Gastroesophageal sphincter (tissue), 4 donors: ENCODE measurements at regions not wholly inside any gene's neighbourhood (a gene's known extent, or its start where the extent isn't known, plus 50 kb on each side); places are given as distances from the start of the nearest gene placed in this dataset.

Experiments used
- ATAC-seq: fragments of 150-250 bp; one replicate; pipeline ENCODE4 v1.9.1; 2016; ENCODE audit warnings: mild to moderate bottlenecking, moderate library complexity
- H3K27ac ChIP-seq, 4 donors: fragments of 200-600 bp; sonication (generic) in 3 of 4; 1 replicate in 3 of 4; 2 replicates in 1 of 4; pipeline ENCODE4 v1.5.1; 2016 to 2019
- H3K27me3 ChIP-seq: fragments of 200-600 bp; sonication (generic); one replicate; pipeline ENCODE4 v1.5.1; 2019
- H3K36me3 ChIP-seq, 2 donors: fragments of 200-600 bp; sonication (generic); one replicate each; pipeline ENCODE4 v1.5.1; 2019; ENCODE audit warnings: control low read depth in 1 of 2
- H3K4me1 ChIP-seq, 3 donors: fragments of 200-600 bp; sonication (generic); 1 replicate in 2 of 3; 2 replicates in 1 of 3; pipeline ENCODE4 v1.5.1; 2016 to 2019; ENCODE audit warnings: control low read depth in 2 of 3
- H3K4me3 ChIP-seq, 2 donors: fragments of 200-600 bp; sonication (generic); one replicate each; pipeline ENCODE4 v1.5.1; 2019; ENCODE audit warnings: mild to moderate bottlenecking in 1 of 2, moderate library complexity in 1 of 2
- H3K9me3 ChIP-seq, 3 donors: fragments of 200-600 bp; sonication (generic); one replicate each; pipeline ENCODE4 v1.5.1; 2017 to 2019; ENCODE audit warnings: control low read depth in 2 of 3
- CTCF ChIP-seq, 4 experiments: fragments of 200-600 bp in 2 of 4; fragments of 450-650 bp in 2 of 4; sonication (generic) in 1 of 4; IDR thresholded peaks; one replicate each; pipeline ENCODE4 v1.5.1; 2017 to 2019; ENCODE audit warnings: antibody characterized with exemption in 4 of 4, mild to moderate bottlenecking in 2 of 4, moderate library complexity in 2 of 4
- EP300 ChIP-seq: sonication (generic); formaldehyde crosslinking; IDR thresholded peaks from one replicate; pipeline ENCODE4 v1.6.1; 2017; ENCODE audit warnings: antibody characterized with exemption, mild to moderate bottlenecking
- POLR2A ChIP-seq, 2 donors: fragments of 450-650 bp; IDR thresholded peaks; one replicate each; pipeline ENCODE4 v1.6.1; 2017; ENCODE audit warnings: antibody characterized with exemption in 2 of 2, mild to moderate bottlenecking in 2 of 2, moderate library complexity in 1 of 2
- POLR2AphosphoS5 ChIP-seq: sonication (generic); formaldehyde crosslinking; IDR thresholded peaks from one replicate; pipeline ENCODE4 v1.6.1; 2017; ENCODE audit warnings: antibody characterized with exemption
- WGBS, 2 donors: methylation state at CpG; one replicate each; pipeline ENCODE4 v1.1.5; 2018; ENCODE audit warnings: low coverage in 1 of 2; 5-methylcytosine and 5-hydroxymethylcytosine counted together

DNA sequence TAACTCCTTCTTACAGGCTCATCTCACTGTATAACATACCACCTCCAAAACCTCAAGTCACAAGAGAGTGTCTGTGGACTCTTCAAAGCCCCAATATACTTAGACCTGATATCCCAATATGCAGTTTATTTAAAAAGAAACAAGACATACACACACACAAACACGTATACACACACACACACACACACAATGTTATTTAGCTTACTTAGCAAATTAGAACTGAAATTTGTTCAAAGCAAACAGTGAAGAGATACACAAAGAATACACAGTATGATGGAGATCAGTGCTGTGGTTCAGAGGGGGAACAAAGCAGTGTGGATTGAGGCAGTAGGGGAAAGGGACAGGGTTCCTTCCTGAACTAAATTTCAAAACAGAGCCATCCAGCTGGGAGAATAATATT, 807.2 kb downstream of the IPMK start:
- no peaks in the 10 kb centered on the region for H3K9me3 ChIP-seq
- H3K27me3 ChIP-seq = no peaks in the 10 kb centered on the region
- no peaks in the 10 kb centered on the region for H3K36me3 ChIP-seq
- ATAC-seq = no peak
- WGBS, 2 donors = 50 to 53% methylated on average over 1 of the region's 1 CpG
- H3K4me1 ChIP-seq = no peaks in the 10 kb centered on the region
- no peak overlapping the region for H3K27ac ChIP-seq
- TF ChIP-seq POLR2A (IDR thresholded peaks at IDR 0.05) = no peak
- TF ChIP-seq EP300 = no peak
- TF ChIP-seq CTCF (IDR thresholded peaks at IDR 0.05) = no peak
- TF ChIP-seq POLR2AphosphoS5 = no peak
- H3K4me3 ChIP-seq = no peak overlapping the region

- H3K27me3 ChIP-seq = no peaks in the 10 kb centered on the region
- no peak overlapping the region for H3K4me3 ChIP-seq
- TF ChIP-seq POLR2A (IDR thresholded peaks at IDR 0.05) = no peak
- no peak for TF ChIP-seq POLR2AphosphoS5
- TF ChIP-seq CTCF (IDR thresholded peaks at IDR 0.05) = no peak
- TF ChIP-seq EP300 = no peak
- H3K27ac ChIP-seq = no peak overlapping the region
- WGBS, 2 donors = 61 to 93% methylated on average over 2 of the region's 3 CpGs
- H3K4me1 ChIP-seq = no peaks in the 10 kb centered on the region
- ATAC-seq = no peak
- no peaks in the 10 kb centered on the region for H3K36me3 ChIP-seq
- no peaks in the 10 kb centered on the region for H3K9me3 ChIP-seq
Observed at GRCh38 chr10:57457972-57458512, 809.7 kb downstream of the IPMK start.

DNA sequence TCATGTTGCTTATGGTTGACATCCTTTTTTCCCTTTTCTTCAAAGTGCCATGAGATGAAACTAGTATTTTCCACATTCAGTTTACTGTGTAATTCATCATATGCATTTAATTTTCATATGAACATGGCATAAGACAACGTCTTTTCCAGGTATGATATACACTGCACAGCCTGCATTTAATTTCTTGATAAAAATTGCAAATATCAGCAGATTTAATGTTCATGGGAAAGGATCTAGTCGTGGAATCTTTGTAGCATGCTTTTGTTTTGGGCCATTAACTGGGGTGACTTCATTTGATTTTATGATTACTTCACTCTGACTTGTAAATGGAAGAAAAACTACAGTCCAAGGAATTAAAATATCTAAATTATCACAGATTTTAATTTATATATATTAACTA, 837.3 kb downstream of the IPMK start:
- no peak for ATAC-seq
- Histone ChIP-seq H3K4me1 (no peaks in the 10 kb centered on the region), H3K27me3 (no peaks in the 10 kb centered on the region), H3K36me3 (no peaks in the 10 kb centered on the region), H3K4me3 (no peak overlapping the region), H3K9me3 (no peaks in the 10 kb centered on the region), H3K27ac (no peak overlapping the region)
- WGBS, 2 donors = 58 to 75% methylated on average over 2 of the region's 2 CpGs
- no peak for TF ChIP-seq CTCF (IDR thresholded peaks at IDR 0.05)
- no peak for TF ChIP-seq POLR2A (IDR thresholded peaks at IDR 0.05)
- no peak for TF ChIP-seq POLR2AphosphoS5
- no peak for TF ChIP-seq EP300

DNA sequence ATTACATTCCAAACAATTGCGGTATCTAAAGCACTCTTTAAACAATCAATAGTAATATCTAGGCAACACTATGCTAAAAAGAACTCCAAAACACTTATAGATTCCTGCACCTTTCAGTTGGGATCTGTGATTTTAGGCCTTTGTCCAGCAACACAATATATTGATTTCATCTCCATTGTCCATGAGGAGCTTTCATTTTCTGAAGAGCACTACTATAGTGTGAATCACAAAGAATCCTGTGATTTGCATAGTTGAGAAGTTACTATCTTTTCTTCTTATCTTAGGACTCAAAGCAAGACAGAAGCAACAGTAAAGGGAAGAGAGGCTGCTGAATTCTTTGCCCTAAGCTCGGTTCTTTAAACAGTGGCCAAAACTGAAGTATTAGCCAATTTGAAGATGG, 846.8 kb downstream of the IPMK start:
- TF ChIP-seq CTCF (IDR thresholded peaks at IDR 0.05) (no peak), POLR2A (IDR thresholded peaks at IDR 0.05) (no peak), EP300 (no peak), POLR2AphosphoS5 (no peak)
- H3K27me3 ChIP-seq = no peaks in the 10 kb centered on the region
- no peak for ATAC-seq
- WGBS, 2 donors = 69 to 80% methylated on average over 1 to 2 of the region's 2 CpGs
- no peaks in the 10 kb centered on the region for H3K36me3 ChIP-seq
- H3K9me3 ChIP-seq = peaks cover 0 to 4% (median 0%) of the 10 kb centered on the region in 3 donors
- H3K4me1 ChIP-seq = no peaks in the 10 kb centered on the region
- no peak overlapping the region for H3K27ac ChIP-seq
- H3K4me3 ChIP-seq = no peak overlapping the region

DNA sequence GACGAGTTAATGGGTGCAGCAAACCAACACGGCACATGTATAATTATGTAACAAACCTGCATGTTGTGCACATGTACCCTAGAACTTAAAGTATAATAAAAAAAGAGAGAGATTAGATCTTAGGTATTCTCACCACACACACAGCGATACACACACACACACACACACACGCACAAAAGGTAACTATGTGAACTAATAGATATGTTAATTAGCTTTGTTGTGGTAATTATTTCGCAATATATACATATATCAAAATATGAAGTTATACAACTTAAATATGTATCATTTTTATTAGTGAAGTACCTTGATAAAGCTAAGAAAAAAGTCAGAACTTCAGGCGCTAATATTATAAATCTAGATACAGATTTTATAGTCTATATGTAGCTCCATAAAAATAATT, 849.2 kb downstream of the IPMK start:
- no peak overlapping the region for H3K27ac ChIP-seq
- ATAC-seq = no peak
- 87% methylated on average over 6 of the region's 6 CpGs for WGBS, 2 donors
- no peaks in the 10 kb centered on the region for H3K27me3 ChIP-seq
- TF ChIP-seq POLR2AphosphoS5 (no peak), EP300 (no peak), POLR2A (IDR thresholded peaks at IDR 0.05) (no peak), CTCF (IDR thresholded peaks at IDR 0.05) (no peak)
- no peaks in the 10 kb centered on the region for H3K36me3 ChIP-seq
- H3K4me3 ChIP-seq = no peak overlapping the region
- peaks cover 0 to 4% (median 0%) of the 10 kb centered on the region in 3 donors for H3K9me3 ChIP-seq
- no peaks in the 10 kb centered on the region for H3K4me1 ChIP-seq
